AG08395 (cell line): ENCODE measurements at regions not wholly inside any gene's neighbourhood (a gene's known extent, or its start where the extent isn't known, plus 50 kb on each side); places are given as distances from the start of the nearest gene placed in this dataset.
A peak's percentile ranks its signal among the peaks of the same experiment; 100 is the strongest.

ENCODE experiments used
- DNase-seq: peaks from one replicate; pipeline ENCODE4 v3.0.0; 2012; ENCODE audit warnings: mixed read lengths, low spot score

DNA sequence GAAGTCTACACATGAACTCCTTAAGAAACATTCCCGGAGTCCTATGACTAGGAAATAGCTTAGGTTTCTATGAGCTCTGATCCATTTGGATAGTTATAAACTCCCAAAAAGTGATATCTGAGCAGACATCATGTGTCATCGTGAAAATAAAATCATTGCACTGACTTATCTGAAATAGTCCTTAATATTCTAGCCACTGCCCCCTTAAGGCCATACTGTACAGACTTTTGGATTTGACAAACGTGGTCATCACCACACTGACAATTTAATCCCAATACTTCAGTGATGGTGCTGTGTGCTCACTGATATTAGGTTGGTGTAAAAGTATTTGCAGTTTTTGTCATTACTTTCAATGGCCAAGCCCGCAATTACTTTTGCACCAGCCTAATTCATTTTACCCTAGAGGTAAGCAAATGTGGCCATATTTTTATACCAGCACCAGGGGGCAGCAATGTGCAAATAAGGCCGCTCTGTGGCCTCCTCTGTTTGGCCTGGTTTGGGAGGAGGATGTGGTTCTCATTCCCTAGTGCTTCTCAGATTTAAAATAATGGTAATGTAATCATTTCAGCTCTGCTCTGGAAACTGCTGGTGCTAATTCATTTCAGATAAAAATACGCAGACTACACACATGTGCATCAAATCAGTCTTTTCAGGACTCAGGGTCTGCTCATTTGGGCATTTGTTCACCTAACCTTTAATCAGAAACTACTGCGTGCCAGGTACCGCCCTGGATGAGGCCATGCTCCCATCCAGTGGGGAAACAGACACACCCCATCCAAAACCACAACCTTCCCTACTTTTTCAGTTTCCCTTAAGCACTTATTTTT is 196.4 kb upstream of the C1QTNF7 start:
- peak; percentile 79 for DNase-seq

GRCh38 chr4:15232366-15233263 is 195.2 kb upstream of the C1QTNF7 start:
- DNase-seq: peak; percentile 56

DNA sequence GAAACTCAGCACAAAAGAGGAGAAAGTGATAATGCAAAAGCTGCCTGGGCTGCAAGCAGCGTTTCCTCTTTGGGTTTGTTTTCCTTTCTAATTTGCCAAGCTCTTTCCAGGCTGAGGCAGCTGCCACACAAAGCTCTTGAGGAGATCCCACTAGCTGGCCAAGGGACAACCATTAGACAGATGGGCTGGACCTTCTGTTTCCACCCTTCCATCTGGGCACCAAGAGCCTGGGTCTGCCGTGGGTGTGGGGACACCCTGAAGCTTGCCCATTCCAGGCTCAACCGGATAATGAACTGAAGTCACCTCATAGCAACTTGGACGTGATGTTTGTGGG is 194.6 kb upstream of the C1QTNF7 start:
- no peak for DNase-seq

GRCh38 chr4:15233626-15234025 is 194.2 kb upstream of the C1QTNF7 start:
- no peak for DNase-seq

DNA sequence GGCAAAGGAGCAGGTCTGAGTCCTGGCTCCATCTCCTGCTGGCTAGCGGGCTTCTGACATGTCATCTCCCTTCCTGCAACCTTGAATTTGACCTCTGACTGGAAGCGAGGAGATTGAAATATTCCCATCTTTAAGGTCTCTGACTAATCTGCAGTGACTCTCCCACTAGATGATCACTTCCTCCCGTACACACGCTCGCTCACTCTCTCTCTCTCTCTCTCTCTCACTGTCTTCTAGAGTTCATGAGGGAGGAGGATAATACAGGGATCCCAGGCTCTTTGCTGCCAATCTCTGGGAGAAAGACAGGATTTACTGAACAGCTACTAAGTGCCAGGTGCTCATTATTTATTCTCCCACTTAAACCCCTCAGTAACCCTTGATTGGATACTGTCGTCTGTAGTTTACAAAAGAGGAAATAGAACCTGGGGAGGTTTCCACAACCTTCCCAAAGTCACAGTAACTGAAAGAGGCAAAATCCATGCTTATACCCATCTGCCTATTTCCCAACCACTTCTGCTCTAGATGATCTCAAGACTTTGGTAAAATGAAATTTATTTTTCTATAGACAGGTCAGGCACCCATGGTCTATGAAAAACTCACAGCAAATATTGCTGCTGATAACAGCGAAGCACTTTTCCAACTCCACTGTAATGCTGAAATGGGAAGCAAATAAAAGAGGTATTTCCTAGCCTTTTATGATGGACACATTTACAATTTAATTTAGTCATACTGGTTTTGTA is 193.5 kb upstream of the C1QTNF7 start:
- peak; percentile 71 for DNase-seq

GRCh38 chr4:15234856-15235126 is 193.0 kb upstream of the C1QTNF7 start:
- DNase-seq: peak; percentile 89

- DNase-seq: no peak
These were observed 192.7 kb upstream of the C1QTNF7 start for GRCh38 chr4:15235135-15235534.

DNA sequence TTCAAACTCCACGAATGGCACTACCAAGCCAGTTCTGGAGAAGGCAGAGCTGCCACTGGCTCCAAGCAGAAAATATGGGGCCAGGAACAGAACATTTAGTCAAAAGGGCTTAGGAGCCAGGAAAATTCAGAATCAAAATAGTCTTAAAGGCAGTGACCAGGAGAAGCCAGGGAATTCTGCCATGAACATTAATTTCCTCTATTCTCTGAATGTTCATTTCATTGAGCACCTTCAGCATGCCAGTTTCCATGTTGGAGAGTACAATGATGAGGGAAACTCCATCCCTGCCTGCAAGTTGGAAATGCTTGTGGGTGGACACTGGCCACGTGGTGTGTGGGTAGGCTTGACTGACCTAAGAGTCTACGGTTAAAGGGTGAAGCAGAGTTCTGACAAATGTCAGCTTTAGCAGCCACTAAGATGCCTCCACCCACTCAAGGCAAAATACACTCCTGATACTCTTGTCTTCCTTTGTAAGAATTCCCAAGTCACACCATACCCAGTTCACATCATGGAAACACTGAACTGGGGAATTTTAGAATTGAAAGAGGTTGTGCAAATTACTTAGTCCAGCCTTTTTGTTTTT is 190.1 kb upstream of the C1QTNF7 start:
- DNase-seq: no peak

- peak; percentile 70 for DNase-seq
These were observed 189.1 kb upstream of the C1QTNF7 start for GRCh38 chr4:15238720-15239119.

DNA sequence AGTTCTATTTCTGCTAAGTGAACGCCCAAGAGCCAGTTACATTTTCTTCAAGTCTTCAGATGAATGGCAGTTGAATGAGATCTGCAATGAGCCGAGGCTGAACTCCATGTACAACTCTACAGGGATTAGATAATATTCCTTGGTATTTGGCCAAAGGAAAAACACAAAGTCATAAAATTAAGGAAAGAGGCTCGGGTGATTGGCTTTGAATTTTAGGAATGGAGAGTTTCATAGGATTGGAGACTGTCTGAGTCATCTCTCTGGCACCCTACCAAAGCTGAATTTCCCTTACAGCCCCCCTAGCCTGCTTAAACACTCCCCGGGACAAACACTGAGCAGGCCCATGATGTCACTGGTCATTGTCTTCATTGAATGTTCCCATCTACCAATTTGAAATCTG is 188.0 kb upstream of the C1QTNF7 start:
- DNase-seq: no peak

GRCh38 chr4:15240764-15241163 is 187.1 kb upstream of the C1QTNF7 start:
- no peak for DNase-seq

GRCh38 chr4:15242021-15242420 is 185.8 kb upstream of the C1QTNF7 start:
- DNase-seq: no peak

DNA sequence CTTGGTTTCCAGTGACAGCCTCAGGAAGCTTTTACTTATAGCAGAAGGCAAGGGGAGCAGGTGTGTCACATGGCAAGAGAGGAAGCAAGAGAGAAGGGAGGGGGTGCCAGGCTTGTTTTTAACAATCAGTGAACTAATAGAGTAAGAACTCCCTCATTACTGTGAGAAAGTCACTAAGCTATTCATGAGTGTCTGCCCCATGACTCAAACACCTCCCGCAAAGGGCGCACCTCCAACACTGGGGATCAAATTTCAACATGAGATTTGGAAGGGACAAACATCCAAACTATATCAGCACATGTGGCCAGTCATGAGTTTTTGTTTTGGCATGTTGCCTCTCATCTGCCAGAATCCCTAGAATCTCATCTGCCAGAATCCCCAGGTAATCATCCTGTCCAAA is 183.5 kb upstream of the C1QTNF7 start:
- no peak for DNase-seq

- no peak for DNase-seq
These were observed 182.8 kb upstream of the C1QTNF7 start for GRCh38 chr4:15245006-15245530.

DNA sequence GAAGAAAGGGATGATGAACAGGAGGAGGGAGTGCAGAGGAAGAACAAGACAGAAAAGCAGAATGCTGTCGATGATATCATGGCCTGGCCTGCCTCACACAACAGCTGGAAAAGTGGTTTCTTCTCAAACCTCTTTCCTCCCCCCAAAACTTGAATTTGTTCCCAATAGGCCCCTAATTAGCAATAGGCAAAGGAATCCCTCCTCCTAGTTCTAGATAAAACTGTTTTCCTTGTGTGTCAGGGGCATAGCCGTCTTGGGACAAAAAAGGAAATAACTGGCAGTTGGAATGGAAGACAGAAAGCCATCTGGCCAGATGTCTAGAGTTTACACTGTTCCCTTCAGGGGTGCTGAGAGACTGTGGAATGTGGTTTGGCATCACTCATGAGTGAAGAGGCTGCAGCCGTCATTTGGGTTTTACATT is 177.8 kb upstream of the C1QTNF7 start:
- DNase-seq: peak; percentile 27

GRCh38 chr4:15253349-15253748 is 174.5 kb upstream of the C1QTNF7 start:
- DNase-seq: no peak

DNA sequence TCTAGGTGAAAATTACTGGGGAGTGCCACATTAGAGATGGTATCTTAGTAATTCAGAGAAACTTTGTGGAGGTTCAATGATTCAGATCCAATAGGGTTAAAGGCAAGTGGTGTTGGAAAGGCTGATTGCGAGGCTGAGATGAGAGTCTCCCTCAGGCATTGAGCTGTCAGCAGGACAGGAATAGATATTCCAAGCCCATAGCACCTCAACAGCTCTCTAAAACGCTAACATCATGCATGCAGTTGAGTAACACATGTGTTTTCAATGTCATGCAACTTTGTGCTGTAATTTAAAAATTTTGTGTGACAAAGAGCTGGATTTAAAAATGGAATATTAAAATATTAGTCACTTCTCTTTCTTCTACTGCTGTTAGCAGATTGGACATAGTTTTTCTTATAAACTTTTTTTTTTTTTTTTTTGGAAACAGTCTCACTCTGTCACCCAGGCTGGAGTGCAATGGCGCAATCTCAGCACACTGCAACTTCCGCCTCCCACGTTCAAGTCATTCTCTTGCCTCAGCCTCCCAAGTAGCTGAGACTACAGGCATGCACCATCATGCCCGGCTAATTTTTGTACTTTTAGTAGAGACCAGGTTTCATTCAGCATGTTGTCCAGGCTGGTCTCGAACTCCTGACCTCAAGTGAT is 173.5 kb upstream of the C1QTNF7 start:
- no peak for DNase-seq

- DNase-seq: no peak
These were observed 172.3 kb upstream of the C1QTNF7 start for GRCh38 chr4:15255537-15255936.

DNA sequence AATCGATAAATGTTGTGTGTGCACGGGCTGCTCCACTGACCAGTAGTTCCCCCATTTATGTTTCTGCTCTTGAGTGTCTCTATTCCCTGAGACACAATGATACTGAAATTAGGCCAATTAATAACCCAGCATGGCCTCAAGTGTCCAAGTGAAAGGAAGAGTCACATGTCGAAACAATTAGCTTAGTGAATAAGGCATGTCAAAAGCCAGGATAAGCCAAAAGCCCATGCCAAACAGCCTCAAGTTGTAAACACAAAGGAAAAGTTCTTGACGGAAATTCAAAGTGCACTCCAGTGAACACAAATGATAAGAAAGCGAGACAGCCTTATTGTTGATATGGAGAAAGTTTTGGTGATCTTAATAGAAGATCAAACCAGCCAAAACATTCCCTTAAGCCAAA is 167.1 kb upstream of the C1QTNF7 start:
- no peak for DNase-seq

- DNase-seq: no peak
These were observed 165.4 kb upstream of the C1QTNF7 start for GRCh38 chr4:15262396-15262795.

DNA sequence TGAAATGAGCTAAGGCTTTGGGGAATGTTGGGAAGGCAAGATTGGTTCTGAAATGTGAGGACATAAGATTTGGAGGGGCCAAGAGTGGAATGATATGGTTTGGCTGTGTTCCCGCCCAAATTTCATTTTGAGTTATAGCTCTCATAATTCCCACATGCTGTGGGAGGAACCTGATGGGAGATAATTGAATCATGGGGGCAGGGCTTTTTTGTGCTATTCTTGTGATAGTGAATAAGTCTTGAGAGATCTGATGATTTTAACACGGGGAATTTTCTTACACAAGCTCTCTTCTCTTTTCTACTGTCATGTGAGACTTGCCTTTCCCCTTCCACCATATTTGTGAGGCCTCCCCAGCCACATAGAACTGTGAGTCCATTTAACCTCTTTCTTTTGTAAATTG is 157.6 kb upstream of the C1QTNF7 start:
- DNase-seq: no peak

DNA sequence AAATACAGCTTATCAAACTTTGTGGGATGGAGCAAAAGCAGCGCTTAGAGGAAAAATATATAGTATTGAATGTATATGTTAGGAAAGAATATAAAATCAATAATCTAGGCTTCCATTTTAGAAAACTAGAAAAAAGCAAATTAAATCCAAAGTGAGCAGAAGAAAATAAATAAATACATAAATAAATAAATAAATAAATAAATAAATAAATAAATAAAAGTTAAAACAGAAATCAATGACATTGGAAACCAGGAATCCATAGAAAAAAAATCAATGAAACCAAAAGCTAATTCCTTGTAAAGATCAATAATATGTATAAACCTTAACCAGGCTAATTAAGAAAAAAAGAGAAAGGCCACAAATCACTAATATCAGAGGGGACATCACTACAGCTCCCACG is 141.8 kb upstream of the C1QTNF7 start:
- no peak for DNase-seq
